HG03175 (cell line): ENCODE measurements at regions not wholly inside any gene's neighbourhood (a gene's known extent, or its start where the extent isn't known, plus 50 kb on each side); places are given as distances from the start of the nearest gene placed in this dataset.

Source experiments
- ATAC-seq: cut with Tn5 transposase; IDR thresholded peaks from one replicate; pipeline ENCODE4 v1.9.1; 2021; ENCODE audit warnings: mild to moderate bottlenecking, moderate library complexity; ENCODE audit not compliant: unreplicated experiment

- no peak for ATAC-seq
Measured at GRCh38 chr14:46306267-46306666, 345.3 kb downstream of the RPL10L start.

DNA sequence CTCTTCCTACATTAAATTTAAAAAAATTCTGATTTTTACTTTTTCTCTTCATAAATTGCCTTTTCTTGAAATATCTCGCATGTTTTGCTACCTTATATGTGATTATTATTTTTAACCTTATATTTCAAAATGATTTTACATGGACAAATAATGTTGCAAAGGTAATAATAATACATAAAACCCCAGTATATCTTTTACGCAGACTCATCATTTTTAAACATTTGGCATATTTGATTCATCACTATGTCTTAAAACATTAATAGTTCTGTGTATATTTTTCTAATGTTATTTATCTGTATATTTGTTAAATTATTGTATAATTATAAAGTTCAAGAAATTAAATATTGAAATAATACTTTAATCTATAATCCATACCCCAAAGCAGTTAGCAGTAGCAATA lies 350.8 kb downstream of the RPL10L start:
- no peak for ATAC-seq

- no peak for ATAC-seq
Measured at GRCh38 chr14:46290706-46291105, 360.9 kb downstream of the RPL10L start.

GRCh38 chr14:46279776-46280175 lies 371.8 kb downstream of the RPL10L start:
- no peak for ATAC-seq

- ATAC-seq: no peak
Measured at GRCh38 chr14:46279327-46279726, 372.3 kb downstream of the RPL10L start.

GRCh38 chr14:46259536-46259935 lies 392.0 kb downstream of the RPL10L start:
- ATAC-seq: no peak

- no peak for ATAC-seq
Measured at GRCh38 chr14:46256381-46256780, 395.2 kb downstream of the RPL10L start.

DNA sequence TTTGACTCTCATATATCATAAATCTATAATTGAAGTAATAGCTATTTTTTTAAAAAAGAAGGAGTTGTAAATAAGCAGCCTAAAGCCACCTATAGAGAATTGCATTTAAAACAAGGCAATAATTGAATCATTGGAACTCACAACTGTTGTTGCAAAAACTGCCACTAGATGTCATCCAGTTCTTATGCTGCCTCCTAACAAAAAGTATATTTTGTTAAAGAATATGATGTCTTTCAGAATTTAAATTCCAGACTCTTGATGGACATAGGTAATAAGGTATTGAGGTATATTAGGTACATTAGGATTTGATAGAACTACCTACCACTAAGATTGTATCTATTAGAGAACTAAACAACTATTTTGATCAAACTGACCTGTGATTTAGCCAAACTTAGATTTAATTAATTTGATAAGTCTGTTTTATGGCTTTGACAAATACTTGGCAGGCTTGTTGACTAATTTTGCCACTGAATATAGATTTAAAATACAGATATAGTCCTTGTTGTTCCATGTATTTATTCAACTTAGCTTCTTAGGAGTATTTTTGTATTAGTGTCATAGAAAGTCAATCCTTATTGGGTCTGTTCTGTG lies 401.4 kb downstream of the RPL10L start:
- no peak for ATAC-seq

GRCh38 chr14:46248001-46248630 lies 403.5 kb downstream of the RPL10L start:
- no peak for ATAC-seq

DNA sequence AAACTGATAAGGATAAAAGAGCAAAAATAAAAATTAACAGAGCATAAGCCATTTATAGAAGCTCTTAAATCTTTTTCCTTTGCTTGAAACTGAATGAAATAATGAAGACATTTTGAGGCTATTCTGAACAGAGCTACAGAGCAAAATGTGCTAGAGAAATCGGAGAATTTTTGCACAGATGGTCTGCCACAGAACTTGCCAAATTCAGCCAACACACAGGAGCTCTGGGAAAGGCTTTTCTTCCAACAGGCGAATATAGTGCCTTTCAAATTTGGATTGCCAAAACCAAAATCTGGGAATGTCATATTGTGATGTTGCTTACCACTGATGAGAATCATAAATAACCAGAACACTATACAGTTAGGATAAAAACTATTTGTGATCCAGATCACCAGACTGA lies 406.3 kb downstream of the RPL10L start:
- no peak for ATAC-seq

DNA sequence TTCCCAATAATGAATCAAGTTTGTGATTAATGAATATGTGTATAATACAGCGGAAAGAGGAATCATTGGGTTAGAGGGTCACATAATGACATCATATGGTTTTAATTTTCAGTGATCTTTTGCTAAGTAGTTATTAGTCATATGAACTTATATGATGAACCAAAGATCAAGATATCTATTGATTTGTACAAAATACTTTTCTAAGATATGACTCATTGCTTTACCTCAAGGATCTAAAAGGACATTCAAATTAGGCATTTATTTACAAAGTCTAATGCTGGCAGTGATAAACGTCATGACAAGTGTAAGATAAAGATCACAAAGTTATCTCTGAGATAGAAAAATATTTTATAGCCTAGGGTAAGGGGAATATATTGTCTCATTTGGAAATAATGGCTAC lies 417.8 kb downstream of the RPL10L start:
- no peak for ATAC-seq

DNA sequence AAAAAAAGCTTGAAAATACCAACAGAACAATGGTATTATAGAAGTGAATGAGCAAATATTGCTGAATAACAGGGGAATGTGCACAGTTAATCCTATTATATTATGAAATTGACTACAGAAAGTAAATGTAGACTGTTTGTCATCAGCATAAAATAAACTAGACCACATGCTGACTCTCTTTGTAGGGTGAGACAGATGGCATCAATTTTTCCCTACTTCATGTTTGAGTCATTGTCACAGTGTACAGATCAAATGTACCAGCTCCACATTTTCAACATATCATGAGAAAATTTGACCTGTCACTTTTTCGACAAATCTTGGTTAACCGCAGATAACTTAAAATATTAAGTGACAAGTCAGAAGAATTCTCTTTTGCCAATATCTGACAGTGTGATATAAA lies 421.0 kb downstream of the RPL10L start:
- no peak for ATAC-seq

- ATAC-seq: no peak
Measured at GRCh38 chr14:46215801-46216200, 435.8 kb downstream of the RPL10L start.

DNA sequence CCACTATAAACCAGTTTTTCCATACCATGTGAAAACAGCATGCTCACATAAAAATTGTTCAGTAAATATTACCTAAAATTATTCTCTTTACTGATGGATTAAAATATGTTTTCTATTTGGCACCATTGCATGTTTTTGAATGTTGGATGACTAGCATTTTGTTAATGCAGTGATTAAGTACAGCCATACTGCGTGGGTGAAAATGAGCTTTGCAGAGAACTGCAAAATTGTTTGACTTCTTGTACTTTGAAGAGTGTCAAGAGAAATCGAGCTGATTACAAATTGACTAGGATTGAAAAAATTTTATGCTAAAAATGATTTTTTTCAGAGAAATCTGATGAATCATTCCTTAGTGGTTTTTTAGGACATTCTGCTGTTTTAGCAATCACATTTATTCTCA lies 452.9 kb downstream of the RPL10L start:
- no peak for ATAC-seq

- ATAC-seq: no peak
Measured at GRCh38 chr14:46197856-46198255, 453.7 kb downstream of the RPL10L start.
